ENCODE measurements at regions not wholly inside any gene's neighbourhood (a gene's known extent, or its start where the extent isn't known, plus 50 kb on each side); places are given as distances from the start of the nearest gene placed in this dataset.

DNA sequence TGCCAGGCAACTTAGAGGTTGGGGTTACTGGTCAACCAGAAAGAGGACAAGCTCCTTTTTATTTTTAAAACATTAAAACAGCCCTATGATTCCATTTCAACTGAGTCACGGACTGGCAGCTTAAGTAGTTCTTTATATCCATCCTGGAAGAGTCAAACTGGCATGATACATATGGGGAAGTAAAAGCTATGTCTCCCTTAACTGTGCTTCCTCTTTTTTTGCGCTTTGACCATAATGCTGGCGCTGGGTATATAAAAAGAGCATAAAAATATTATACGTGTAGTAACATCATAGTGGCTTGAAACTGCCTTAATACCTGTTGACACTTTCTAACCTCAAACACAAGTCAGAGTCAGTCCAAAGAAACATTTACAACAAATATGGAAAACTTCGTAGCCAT is 274.4 kb downstream of the CSNK1G3 start:
- no peak for DNase-seq

DNA sequence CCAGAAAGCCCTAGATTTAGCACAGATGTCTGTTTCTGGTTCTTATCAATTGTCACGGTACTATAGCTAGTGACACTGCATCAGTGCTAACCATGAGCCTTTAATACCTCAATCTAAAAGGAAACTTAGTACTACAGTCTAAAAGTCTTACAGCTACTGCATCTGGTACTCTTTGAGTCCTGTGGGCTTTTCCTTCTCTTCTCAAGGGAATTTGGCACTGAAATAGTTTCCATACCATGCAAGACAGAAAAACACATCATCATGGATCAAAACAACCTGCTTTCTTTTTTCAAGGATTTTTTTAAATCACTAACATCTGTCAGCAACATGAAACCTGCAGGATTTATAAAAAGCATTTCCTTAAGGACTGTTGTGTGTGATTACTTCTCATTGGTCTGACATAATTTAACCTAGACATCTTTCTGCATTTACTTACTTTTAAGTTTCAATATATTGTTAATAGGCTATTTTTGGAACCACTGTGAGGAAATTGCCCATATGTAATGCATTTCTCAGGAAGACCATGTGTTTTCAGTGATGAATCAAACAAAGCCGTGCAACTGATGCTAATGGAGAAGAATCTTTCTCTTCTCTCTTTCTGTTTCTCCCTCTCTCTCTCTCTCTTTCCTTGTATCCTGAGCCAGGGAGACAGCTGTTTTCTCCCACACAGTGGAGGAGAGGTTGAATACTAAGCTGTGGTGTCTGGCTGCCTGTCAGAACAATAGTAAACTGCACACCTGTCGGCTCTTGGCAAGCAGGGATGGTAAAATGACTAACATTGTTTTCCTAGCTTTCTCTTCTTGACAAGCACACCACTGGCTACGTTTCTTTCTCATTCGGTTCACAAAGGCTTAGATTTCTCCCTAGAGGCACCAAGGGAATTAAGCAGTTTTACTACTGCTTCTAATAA is 273.4 kb downstream of the CSNK1G3 start:
- no peak for DNase-seq

GRCh38 chr5:123783421-123783820 is 271.4 kb downstream of the CSNK1G3 start:
- no peak for DNase-seq

DNA sequence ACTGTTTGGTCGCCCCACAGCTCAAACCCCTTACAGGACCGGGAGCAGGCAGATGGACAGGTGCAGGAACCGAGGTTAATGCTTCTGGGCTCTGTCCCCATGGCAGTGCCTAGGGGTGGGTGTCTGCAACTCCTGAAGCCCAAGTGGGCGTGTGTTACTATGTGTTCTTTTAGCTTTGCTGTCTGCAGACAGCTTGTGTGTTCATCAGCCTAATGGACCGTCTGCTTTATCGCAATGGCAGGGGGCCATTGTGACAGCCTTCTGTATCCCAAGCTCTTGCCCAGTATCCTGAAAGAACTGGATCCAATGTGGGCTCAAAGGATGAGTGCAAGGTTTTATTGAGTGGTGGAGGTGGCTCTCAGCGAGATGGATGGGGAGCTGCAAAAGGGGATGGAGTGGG is 266.7 kb downstream of the CSNK1G3 start:
- no peak for DNase-seq

DNA sequence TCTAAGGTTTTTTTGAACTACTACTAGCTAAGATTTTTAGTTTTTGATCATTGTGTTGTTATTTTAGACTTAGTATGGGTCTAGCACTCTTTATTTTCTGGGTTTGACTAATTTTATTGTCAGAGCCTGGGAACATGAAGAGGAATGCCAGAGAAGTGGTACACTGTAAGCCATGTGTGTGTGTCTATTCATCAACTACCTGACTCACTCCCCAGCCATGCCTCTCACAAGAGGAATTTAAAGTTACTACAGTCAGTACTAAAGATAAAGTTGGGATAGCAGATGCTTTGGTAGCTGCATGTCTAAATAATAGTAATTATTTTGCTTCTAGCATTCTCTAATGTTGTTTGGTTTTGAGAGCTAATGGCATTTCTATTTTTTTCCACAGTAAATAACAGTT is 264.8 kb downstream of the CSNK1G3 start:
- no peak for DNase-seq

DNA sequence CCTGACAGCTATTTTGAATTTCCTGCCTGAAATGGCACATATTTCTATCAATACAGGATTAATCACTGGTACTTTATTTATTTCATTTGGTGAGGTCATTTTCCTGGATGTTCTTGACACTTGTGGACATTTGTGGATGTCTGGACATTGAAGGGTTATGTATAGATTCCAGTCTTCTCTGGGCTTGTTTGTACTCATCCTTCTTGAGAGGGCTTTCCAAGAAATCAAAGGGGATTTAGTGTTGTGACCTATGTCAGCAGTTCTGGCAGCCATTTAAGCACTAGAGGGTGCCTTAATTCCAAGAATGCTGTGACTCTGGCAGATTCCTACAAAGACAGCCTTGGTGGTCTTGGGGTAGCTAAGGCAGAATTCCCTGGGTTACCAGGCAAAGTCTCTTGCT is 259.7 kb downstream of the CSNK1G3 start:
- DNase-seq: no peak

DNA sequence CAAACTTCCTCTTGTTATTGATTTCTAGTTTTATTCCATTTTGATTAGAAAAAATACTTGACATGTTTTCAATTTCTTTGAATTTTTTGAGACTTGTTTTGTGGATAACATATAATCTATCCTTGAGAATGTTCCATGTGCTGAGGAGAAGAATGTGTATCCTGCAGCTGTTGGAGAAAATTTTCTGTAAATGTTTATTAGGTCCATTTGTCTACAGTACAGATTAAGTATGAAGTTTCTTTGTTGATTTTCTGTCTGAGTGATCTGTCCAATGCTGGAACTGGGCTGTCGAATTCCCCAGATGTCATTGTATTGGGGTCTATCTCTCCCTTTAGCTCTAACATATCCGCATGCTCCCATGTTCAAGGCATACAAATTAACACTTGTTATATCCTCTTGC is 251.2 kb downstream of the CSNK1G3 start:
- DNase-seq: no peak

- no peak for DNase-seq
Measured at GRCh38 chr5:123756816-123757215, 244.8 kb downstream of the CSNK1G3 start.

DNA sequence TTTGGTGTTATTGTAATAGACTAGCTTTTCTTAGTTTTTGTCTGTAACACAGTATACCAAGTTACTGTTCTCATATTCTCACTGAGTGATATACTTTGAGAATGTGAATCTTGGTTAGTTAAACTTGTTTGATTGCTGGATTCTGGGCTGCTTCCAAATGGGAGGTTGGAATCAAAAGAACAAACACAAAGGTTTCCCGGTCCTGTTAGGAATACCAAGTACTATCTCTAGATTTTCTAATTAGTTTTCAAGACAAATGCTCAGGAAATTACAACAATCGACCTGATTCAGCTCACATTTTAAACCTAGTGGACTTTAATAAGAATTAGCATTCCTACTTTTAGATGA is 244.3 kb downstream of the CSNK1G3 start:
- no peak for DNase-seq

DNA sequence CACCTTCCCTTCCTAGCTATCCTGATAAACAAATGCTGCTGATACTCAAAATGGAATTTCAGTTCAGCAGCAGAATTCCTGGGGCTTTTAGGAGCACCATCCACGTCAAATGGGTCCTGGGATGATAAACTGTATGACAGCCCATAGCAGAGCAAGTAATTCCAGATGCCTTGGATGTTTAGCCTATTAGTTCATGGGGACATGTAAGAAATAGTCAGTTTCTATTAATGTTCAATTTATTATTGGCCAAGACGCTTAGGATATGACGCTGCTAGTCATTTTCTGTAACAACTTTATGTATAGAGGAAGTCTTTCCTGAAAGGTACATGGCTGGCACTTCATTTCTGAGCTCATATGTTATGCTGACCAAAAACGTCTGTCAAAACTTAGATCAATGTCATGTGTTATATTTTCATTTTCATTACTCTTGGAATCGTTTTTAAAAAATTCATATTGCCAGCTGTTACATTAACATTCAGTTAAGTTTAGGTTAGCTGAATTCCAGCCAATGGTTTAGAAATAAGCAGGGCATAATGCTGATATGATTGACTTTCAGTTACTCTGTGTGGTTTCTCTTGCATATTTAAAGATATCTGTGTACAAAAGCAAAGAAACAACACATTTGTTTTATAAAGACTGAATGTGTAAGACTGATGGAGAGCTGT is 243.8 kb downstream of the CSNK1G3 start:
- DNase-seq: no peak

DNA sequence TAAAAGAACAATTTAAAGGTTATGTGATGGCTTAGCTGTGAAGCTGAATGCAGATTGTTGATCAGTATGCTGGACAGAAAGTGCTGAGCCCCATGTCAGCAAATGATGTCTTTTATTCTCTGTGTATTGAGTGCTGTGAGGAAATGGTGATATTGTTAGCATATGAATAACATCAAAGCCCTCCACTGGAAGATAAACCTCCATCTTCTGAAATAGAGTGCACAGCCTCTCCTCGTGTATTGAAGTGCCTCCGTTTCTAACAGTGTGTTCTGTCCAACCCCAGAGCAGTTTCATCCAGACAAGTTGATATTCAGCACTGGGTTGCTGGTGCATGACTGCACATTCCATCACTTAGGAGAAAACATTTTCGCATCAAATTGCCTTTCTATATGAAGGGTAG is 242.9 kb downstream of the CSNK1G3 start:
- no peak for DNase-seq

GRCh38 chr5:123753937-123754891 is 242.2 kb downstream of the CSNK1G3 start:
- no peak for DNase-seq

DNA sequence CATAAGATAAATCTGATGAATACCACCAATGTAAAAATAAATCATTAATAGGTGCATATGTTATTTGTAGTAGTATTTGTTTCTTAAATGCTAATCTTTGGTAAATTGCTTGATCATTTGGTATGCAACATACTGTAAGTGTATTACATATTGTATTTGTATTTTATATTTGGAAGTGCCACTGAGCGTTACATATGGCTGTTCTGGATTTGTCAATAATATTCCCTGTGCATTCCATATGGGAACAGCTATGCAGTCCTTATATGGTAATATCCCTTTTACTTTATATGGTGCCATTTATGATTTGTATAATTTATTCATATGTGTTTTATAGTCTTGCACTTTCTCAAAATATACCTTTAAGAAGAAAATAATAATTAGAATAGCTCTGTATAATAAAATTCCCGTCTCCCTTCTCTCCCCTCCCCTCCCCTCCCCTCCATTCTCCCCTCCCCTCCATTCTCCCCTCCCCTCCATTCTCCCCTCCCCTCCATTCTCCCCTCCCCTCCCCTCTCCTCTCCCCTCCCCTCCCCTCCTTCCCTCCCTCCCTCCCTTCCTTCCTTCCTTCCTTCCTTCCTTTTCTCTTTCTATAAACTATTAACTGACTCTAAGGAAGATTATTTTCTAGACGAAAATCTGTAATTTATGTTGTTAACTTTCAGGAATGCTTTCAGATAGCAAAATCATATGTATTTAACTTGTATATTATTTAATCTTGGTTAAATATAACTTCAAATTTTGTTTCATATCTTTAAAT is 241.4 kb downstream of the CSNK1G3 start:
- no peak for DNase-seq

DNA sequence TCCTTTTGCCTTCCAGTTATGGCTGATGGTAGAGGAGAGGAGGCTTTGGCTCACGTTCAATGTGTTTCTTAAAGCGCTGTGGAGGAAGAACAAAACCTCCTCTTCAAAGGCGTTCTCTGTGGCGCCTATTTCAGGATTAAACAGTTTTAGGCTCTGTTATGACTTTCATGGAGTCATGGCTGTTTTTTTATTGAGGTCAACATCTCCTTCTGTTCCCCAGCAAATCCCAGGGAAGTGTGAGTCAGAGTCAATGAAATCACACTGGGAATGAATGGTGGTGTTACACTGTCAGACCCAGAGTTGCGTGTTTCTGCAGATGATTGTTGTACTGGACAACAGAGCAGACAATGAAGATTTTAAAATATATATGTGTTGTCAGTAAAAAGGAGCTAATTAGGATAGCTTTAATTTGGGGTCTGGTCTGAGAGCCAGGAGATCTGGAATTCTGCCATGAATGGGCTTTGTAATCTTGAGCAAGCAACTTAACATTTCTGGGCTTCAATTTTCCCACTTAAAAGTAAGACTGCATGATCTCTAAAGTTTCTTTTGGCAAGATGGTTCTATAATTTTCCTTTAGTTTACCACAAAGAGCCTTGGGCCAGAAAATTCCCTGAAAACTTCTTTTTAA is 240.7 kb downstream of the CSNK1G3 start:
- DNase-seq: no peak

- DNase-seq: no peak
Measured at GRCh38 chr5:123751670-123752069, 239.7 kb downstream of the CSNK1G3 start.

DNA sequence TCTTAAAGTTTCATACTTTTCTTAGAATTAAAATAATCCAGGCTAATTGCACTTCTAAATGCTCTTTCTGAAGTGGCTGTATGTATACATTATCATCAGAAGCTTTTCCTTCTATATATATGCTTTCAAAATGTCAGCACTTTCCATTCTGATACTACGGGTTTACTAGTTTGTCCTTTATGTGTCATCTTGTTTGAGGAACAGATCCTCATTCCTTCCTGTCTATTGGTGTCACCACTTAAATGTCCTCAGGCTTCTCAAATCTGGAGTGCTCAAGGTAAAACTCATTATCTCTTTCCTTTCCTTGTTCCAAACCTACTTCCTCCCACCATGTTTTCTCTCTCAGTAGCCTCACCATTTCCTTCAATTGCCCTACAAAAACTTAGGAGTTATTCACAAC is 236.3 kb downstream of the CSNK1G3 start:
- DNase-seq: no peak

- DNase-seq: no peak
Measured at GRCh38 chr5:123746683-123747360, 234.8 kb downstream of the CSNK1G3 start.

DNA sequence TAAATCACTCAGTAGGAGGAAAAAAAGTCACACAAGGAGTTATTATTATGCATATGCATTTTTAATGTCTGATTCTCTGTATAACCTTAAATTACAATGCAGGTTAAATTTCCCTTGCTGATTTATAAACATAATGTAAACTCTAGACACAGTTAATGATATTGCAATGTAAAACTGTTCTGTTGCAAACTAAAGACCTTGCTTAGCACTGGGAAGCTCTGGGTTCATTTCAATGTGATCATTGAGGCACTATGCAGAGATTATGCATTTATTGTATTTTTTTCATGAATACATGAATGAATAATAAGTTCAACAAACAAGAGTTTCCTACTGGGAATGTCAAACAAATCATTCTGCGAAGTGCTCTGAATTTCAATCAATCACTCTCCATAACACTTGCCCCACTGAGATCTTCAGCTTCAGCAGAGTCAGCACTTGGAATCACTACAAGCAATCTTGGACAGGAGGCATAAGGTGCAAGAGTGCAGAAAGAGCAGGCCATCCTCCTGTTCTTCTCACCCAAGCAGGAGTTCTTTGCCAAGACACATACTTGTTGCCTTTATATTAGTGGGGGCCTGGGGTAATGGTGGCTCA is 232.1 kb downstream of the CSNK1G3 start:
- DNase-seq: no peak

DNA sequence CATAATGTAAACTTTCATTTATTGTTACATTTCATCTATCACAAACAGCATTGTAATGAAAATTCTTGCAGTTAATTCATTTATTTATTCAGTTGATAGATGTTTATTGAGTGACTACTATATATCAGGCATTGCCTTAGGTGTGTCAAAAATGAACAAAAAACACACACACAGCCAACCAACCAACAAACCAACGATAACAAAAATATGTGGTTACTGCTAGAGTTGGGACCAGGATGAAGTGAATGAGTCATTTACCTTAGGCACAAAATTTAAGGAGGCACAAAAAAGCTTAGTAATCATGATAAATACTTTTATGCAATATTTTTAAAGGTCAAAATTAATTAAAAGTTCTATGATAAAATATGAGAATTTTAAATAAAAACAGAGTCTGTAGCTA is 223.4 kb downstream of the CSNK1G3 start:
- DNase-seq: no peak

GRCh38 chr5:123732257-123732656 is 220.3 kb downstream of the CSNK1G3 start:
- no peak for DNase-seq

DNA sequence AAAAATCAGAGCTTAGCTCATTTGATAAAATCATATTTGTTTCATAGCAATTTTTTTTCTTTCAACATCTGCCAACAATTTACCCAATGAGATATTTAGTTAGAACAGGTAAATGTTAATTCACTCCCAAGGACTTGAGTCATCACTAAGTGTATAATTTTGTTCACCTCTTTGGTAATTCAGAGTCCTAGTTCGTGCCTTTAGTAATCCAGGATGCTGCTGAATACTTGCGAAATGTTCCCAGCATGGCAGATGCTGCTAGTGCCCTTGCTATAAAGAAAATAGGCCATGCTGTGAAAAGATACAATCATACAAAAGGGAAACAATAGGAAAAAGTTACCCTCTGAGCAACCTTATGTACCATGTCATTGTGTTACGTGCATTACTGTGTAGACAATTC is 210.5 kb downstream of the CSNK1G3 start:
- DNase-seq: no peak

Data from CD4-positive, alpha-beta T cell treated with Interleukin-4 for 1 hour (primary cell).